IMR-90 (cell line): ENCODE measurements at regions not wholly inside any gene's neighbourhood (a gene's known extent, or its start where the extent isn't known, plus 50 kb on each side); places are given as distances from the start of the nearest gene placed in this dataset.

ENCODE experiments used
- BHLHE40 ChIP-seq: fragments of 150-350 bp; IDR thresholded peaks from 2 replicates; pipeline ENCODE4 v1.6.1; 2016; ENCODE audit warnings: mild to moderate bottlenecking, low read depth, low read length
- CEBPB ChIP-seq: IDR thresholded peaks from 2 replicates; pipeline ENCODE4 v1.6.1; 2012; ENCODE audit warnings: low read depth, low read length, improper control_type of control experiment
- CTCF ChIP-seq: conservative IDR thresholded peaks from 2 replicates; pipeline ENCODE4 v1.5.1; 2012; ENCODE audit warnings: mild to moderate bottlenecking, low read depth, low read length, improper control_type of control experiment
- FOS ChIP-seq: fragments of 150-350 bp; IDR thresholded peaks from 2 replicates; pipeline ENCODE4 v1.6.1; 2016; ENCODE audit warnings: low read depth, low read length
- MAFK ChIP-seq: IDR thresholded peaks from 2 replicates; pipeline ENCODE4 v1.6.1; 2012; ENCODE audit warnings: low read depth, low read length, improper control_type of control experiment
- MXI1 ChIP-seq: IDR thresholded peaks from 2 replicates; pipeline ENCODE4 v1.6.1; 2012; ENCODE audit warnings: low read depth, mild to moderate bottlenecking, low read length, moderate library complexity, borderline replicate concordance
- NFE2L2 ChIP-seq: fragments of 150-350 bp; IDR thresholded peaks from 2 replicates; pipeline ENCODE4 v1.6.1; 2016; ENCODE audit warnings: low read depth, mild to moderate bottlenecking, low read length
- POLR2A ChIP-seq: IDR thresholded peaks from 2 replicates; pipeline ENCODE4 v1.6.1; 2012; ENCODE audit warnings: mild to moderate bottlenecking, low read depth, low read length
- RAD21 ChIP-seq: IDR thresholded peaks from 2 replicates; pipeline ENCODE4 v1.6.1; 2012; ENCODE audit warnings: low read length, improper control_type of control experiment
- RCOR1 ChIP-seq: IDR thresholded peaks from 2 replicates; pipeline ENCODE4 v1.6.1; 2012; ENCODE audit warnings: mild to moderate bottlenecking, low read length, improper control_type of control experiment; ENCODE audit not compliant: insufficient replicate concordance
- RFX5 ChIP-seq: IDR thresholded peaks from 2 replicates; pipeline ENCODE4 v1.8.0; 2012; ENCODE audit warnings: low read depth, mild to moderate bottlenecking, low read length, moderate library complexity
- SMC3 ChIP-seq: fragments of 150-350 bp; IDR thresholded peaks from 2 replicates; pipeline ENCODE4 v1.6.1; 2016; ENCODE audit warnings: low read depth, mild to moderate bottlenecking, antibody characterized with exemption, low read length, moderate library complexity

- TF ChIP-seq CTCF: no peak
- no peak for TF ChIP-seq FOS
- no peak for TF ChIP-seq POLR2A
- TF ChIP-seq NFE2L2: no peak
- TF ChIP-seq RAD21: no peak
- TF ChIP-seq MXI1: no peak
- no peak for TF ChIP-seq RFX5
- no peak for TF ChIP-seq MAFK
- TF ChIP-seq RCOR1: no peak
- no peak for TF ChIP-seq CEBPB
- TF ChIP-seq SMC3: no peak
- TF ChIP-seq BHLHE40: no peak
These were observed 105.7 kb upstream of the KL start for GRCh38 chr13:32910530-32910929.
